Sigmoid colon (tissue), 6 donors: ENCODE measurements at regions not wholly inside any gene's neighbourhood (a gene's known extent, or its start where the extent isn't known, plus 50 kb on each side); places are given as distances from the start of the nearest gene placed in this dataset.

Experiments used
- DNase-seq: peaks from one replicate; pipeline ENCODE4 v3.0.0-alpha.2; 2019
- H3K27ac ChIP-seq, 4 donors: fragments of 200-600 bp; sonication (generic); one replicate each; pipeline ENCODE4 v1.5.1; 2016 to 2019; ENCODE audit warnings: mild to moderate bottlenecking in 1 of 4
- H3K27me3 ChIP-seq, 3 donors: fragments of 200-600 bp; sonication (generic); one replicate each; pipeline ENCODE4 v1.5.1; 2019; ENCODE audit warnings: mild to moderate bottlenecking in 1 of 3
- H3K36me3 ChIP-seq, 4 donors: fragments of 200-600 bp; sonication (generic); one replicate each; pipeline ENCODE4 v1.5.1; 2016 to 2019
- H3K4me1 ChIP-seq, 4 donors: fragments of 200-600 bp; sonication (generic); one replicate each; pipeline ENCODE4 v1.5.1; 2017 to 2019
- H3K4me3 ChIP-seq, 4 donors: fragments of 200-600 bp; sonication (generic); one replicate each; pipeline ENCODE4 v1.5.1; 2017 to 2019; ENCODE audit warnings: mild to moderate bottlenecking in 2 of 4, moderate library complexity in 1 of 4
- H3K9me3 ChIP-seq, 4 donors: fragments of 200-600 bp in 3 of 4; sonication (generic) in 3 of 4; one replicate each; pipeline versions ENCODE4 v1.5.1 to v1.6.1; 2013 to 2019
- CTCF ChIP-seq, 4 experiments: fragments of 450-650 bp in 3 of 4; fragments of 200-600 bp in 1 of 4; IDR thresholded peaks; one replicate each; pipeline ENCODE4 v1.5.1; 2016 to 2019; ENCODE audit warnings: antibody characterized with exemption in 4 of 4, mild to moderate bottlenecking in 3 of 4, moderate library complexity in 2 of 4
- EP300 ChIP-seq, 4 donors: sonication (generic); formaldehyde crosslinking; IDR thresholded peaks; one replicate each; pipeline ENCODE4 v1.6.1; 2017; ENCODE audit warnings: antibody characterized with exemption in 4 of 4
- POLR2A ChIP-seq, 2 donors: fragments of 450-650 bp; IDR thresholded peaks; one replicate each; pipeline ENCODE4 v1.6.1; 2016; ENCODE audit warnings: antibody characterized with exemption in 2 of 2, mild to moderate bottlenecking in 2 of 2, moderate library complexity in 2 of 2
- POLR2AphosphoS5 ChIP-seq, 4 donors: sonication (generic); formaldehyde crosslinking; IDR thresholded peaks; one replicate each; pipeline ENCODE4 v1.6.1; 2017; ENCODE audit warnings: antibody characterized with exemption in 4 of 4
- WGBS, 2 donors: extraction: QIAGEN DNeasy Blood & Tissue Kit; methylation state at CpG; one replicate each; pipeline ENCODE4 v1.1.7; 2013; 5-methylcytosine and 5-hydroxymethylcytosine counted together
- intact Hi-C: fragments of 100-400 bp; cut with DNase I; formaldehyde crosslinking; loops from one replicate; pipeline ENCODE4 v1.15.1; 2023
- donor health status: healthy with polysubstance abuse.
- donor health status: healthy.

GRCh38 chr6:2558098-2558680, 192.5 kb downstream of the MYLK4 start:
- Histone ChIP-seq H3K4me3 (no peak overlapping the region), H3K36me3 (no peaks in the 10 kb centered on the region), H3K9me3 (no peaks in the 10 kb centered on the region), H3K27me3 (no peaks in the 10 kb centered on the region), H3K4me1 (no peaks in the 10 kb centered on the region), H3K27ac (no peak overlapping the region)
- no peak for DNase-seq
- TF ChIP-seq POLR2AphosphoS5 (IDR thresholded peaks at IDR 0.05) (no peak), POLR2A (IDR thresholded peaks at IDR 0.05) (no peak), EP300 (IDR thresholded peaks at IDR 0.05) (no peak), CTCF (IDR thresholded peaks at IDR 0.05) (no peak)
- WGBS, 2 donors: 47 to 77% methylated on average over 13 of the region's 13 CpGs
- intact Hi-C loops: no loop called here

GRCh38 chr6:2557181-2557720, 193.5 kb downstream of the MYLK4 start:
- 95 to 96% methylated on average over 7 of the region's 7 CpGs for WGBS, 2 donors
- Histone ChIP-seq H3K4me1 (no peaks in the 10 kb centered on the region), H3K27me3 (no peaks in the 10 kb centered on the region), H3K9me3 (no peaks in the 10 kb centered on the region), H3K27ac (no peak overlapping the region), H3K36me3 (no peaks in the 10 kb centered on the region), H3K4me3 (no peak overlapping the region)
- no peak for TF ChIP-seq EP300 (IDR thresholded peaks at IDR 0.05)
- TF ChIP-seq POLR2AphosphoS5 (IDR thresholded peaks at IDR 0.05): no peak
- TF ChIP-seq CTCF (IDR thresholded peaks at IDR 0.05): no peak
- DNase-seq: no peak
- intact Hi-C loops: no loop called here

- intact Hi-C loops: no loop called here
- TF ChIP-seq CTCF (IDR thresholded peaks at IDR 0.05) (no peak), EP300 (IDR thresholded peaks at IDR 0.05) (no peak), POLR2A (IDR thresholded peaks at IDR 0.05) (no peak), POLR2AphosphoS5 (IDR thresholded peaks at IDR 0.05) (no peak)
These were observed 194.0 kb downstream of the MYLK4 start for GRCh38 chr6:2556761-2557160.

GRCh38 chr6:2554651-2555260, 196.0 kb downstream of the MYLK4 start:
- no peak for DNase-seq
- WGBS, 2 donors: 57 to 85% methylated on average over 4 of the region's 4 CpGs
- no peaks in the 10 kb centered on the region for H3K9me3 ChIP-seq
- no peaks in the 10 kb centered on the region for H3K27me3 ChIP-seq
- TF ChIP-seq POLR2A (IDR thresholded peaks at IDR 0.05) (no peak), CTCF (IDR thresholded peaks at IDR 0.05) (no peak), EP300 (IDR thresholded peaks at IDR 0.05) (no peak), POLR2AphosphoS5 (IDR thresholded peaks at IDR 0.05) (no peak)
- H3K36me3 ChIP-seq: no peaks in the 10 kb centered on the region
- intact Hi-C loops: no loop called here
- no peak overlapping the region for H3K27ac ChIP-seq
- H3K4me1 ChIP-seq: no peaks in the 10 kb centered on the region
- H3K4me3 ChIP-seq: no peak overlapping the region

More at GRCh38 chr6:2556761-2557160, 194.0 kb downstream of the MYLK4 start:
- no peaks in the 10 kb centered on the region for H3K4me1 ChIP-seq
- no peak for DNase-seq
- H3K36me3 ChIP-seq: no peaks in the 10 kb centered on the region
- H3K4me3 ChIP-seq: no peak overlapping the region
- H3K27ac ChIP-seq: no peak overlapping the region
- no peaks in the 10 kb centered on the region for H3K27me3 ChIP-seq
- no peaks in the 10 kb centered on the region for H3K9me3 ChIP-seq
- 94% methylated on average over 5 of the region's 5 CpGs for WGBS, 2 donors
